Tibial artery (tissue), 4 donors: ENCODE measurements at regions not wholly inside any gene's neighbourhood (a gene's known extent, or its start where the extent isn't known, plus 50 kb on each side); places are given as distances from the start of the nearest gene placed in this dataset.

Experiments used
- DNase-seq, 2 donors: peaks; one replicate each; pipeline ENCODE4 v3.0.0-alpha.2; 2019
- H3K27ac ChIP-seq, 2 donors: fragments of 200-600 bp; sonication (generic) in 1 of 2; 1 replicate in 1 of 2; 2 replicates in 1 of 2; pipeline ENCODE4 v1.5.1; 2018 to 2019; ENCODE audit warnings: mild to moderate bottlenecking in 1 of 2
- H3K27me3 ChIP-seq, 2 donors: fragments of 200-600 bp; sonication (generic) in 1 of 2; one replicate each; pipeline versions ENCODE4 v1.5.1 to v1.6.0; 2016 to 2019
- H3K36me3 ChIP-seq, 3 donors: fragments of 200-600 bp; sonication (generic) in 2 of 3; one replicate each; pipeline ENCODE4 v1.5.1; 2016 to 2019; ENCODE audit warnings: mild to moderate bottlenecking in 2 of 3
- H3K4me1 ChIP-seq, 4 donors: fragments of 200-600 bp; sonication (generic) in 2 of 4; 1 replicate in 3 of 4; 2 replicates in 1 of 4; pipeline ENCODE4 v1.5.1; 2016 to 2019
- H3K4me3 ChIP-seq, 2 donors: fragments of 200-600 bp; sonication (generic) in 1 of 2; 1 replicate in 1 of 2; 2 replicates in 1 of 2; pipeline ENCODE4 v1.5.1; 2018 to 2019; ENCODE audit warnings: mild to moderate bottlenecking in 2 of 2
- H3K9me3 ChIP-seq, 3 donors: fragments of 200-600 bp; sonication (generic) in 1 of 3; one replicate each; pipeline ENCODE4 v1.5.1; 2016 to 2019
- CTCF ChIP-seq, 2 experiments: fragments of 200-600 bp in 1 of 2; fragments of 450-650 bp in 1 of 2; IDR thresholded peaks; one replicate each; pipeline ENCODE4 v1.5.1; 2017 to 2019; ENCODE audit warnings: antibody characterized with exemption in 2 of 2, mild to moderate bottlenecking in 1 of 2, moderate library complexity in 1 of 2
- intact Hi-C: fragments of 100-400 bp; cut with DNase I; formaldehyde crosslinking; loops from one replicate; pipeline ENCODE4 v1.15.0; 2023; ENCODE audit warnings: low total_unique reads

- no peaks in the 10 kb centered on the region for H3K36me3 ChIP-seq
- no peaks in the 10 kb centered on the region for H3K27me3 ChIP-seq
- DNase-seq = peak; percentile 45 to 76
- H3K9me3 ChIP-seq = no peaks in the 10 kb centered on the region
- peak overlapping the region; percentile 40 to 50 for H3K27ac ChIP-seq
- intact Hi-C loops = no loop called here
- TF ChIP-seq CTCF (IDR thresholded peaks at IDR 0.05) = peak in 1 of 2 experiments; percentile 16
- H3K4me3 ChIP-seq = no peak overlapping the region
- peaks cover 0 to 40% (median 13%) of the 10 kb centered on the region in 4 donors for H3K4me1 ChIP-seq
Observed at GRCh38 chr4:138595731-138596460, 353.7 kb upstream of the SLC7A11 start.

- H3K9me3 ChIP-seq = no peaks in the 10 kb centered on the region
- no peak overlapping the region for H3K4me3 ChIP-seq
- TF ChIP-seq CTCF (IDR thresholded peaks at IDR 0.05) = no peak
- H3K36me3 ChIP-seq = no peaks in the 10 kb centered on the region
- no peak for DNase-seq
- H3K4me1 ChIP-seq = peaks cover 0 to 40% (median 13%) of the 10 kb centered on the region in 4 donors
- H3K27me3 ChIP-seq = no peaks in the 10 kb centered on the region
- peak overlapping the region in 1 of 2 donors; percentile 3 for H3K27ac ChIP-seq
- intact Hi-C loops = no loop called here
Observed at GRCh38 chr4:138595171-138595570, 353.0 kb upstream of the SLC7A11 start.

- Histone ChIP-seq H3K9me3 (no peaks in the 10 kb centered on the region), H3K27me3 (no peaks in the 10 kb centered on the region), H3K4me3 (no peak overlapping the region), H3K27ac (no peak overlapping the region), H3K4me1 (peaks cover 0 to 30% (median 11%) of the 10 kb centered on the region in 4 donors), H3K36me3 (no peaks in the 10 kb centered on the region)
- TF ChIP-seq CTCF (IDR thresholded peaks at IDR 0.05) = no peak
- no peak for DNase-seq
- intact Hi-C loops = no loop called here
Observed at GRCh38 chr4:138592796-138593195, 350.6 kb upstream of the SLC7A11 start.

- Histone ChIP-seq H3K4me3 (no peak overlapping the region), H3K4me1 (peaks cover 0 to 20% (median 9%) of the 10 kb centered on the region in 4 donors), H3K27me3 (no peaks in the 10 kb centered on the region), H3K9me3 (no peaks in the 10 kb centered on the region), H3K36me3 (no peaks in the 10 kb centered on the region), H3K27ac (no peak overlapping the region)
- no peak for DNase-seq
- TF ChIP-seq CTCF (IDR thresholded peaks at IDR 0.05) = no peak
- intact Hi-C loops = no loop called here
Observed at GRCh38 chr4:138591808-138592207, 349.7 kb upstream of the SLC7A11 start.

- Histone ChIP-seq H3K4me1 (no peaks in the 10 kb centered on the region), H3K4me3 (no peak overlapping the region), H3K9me3 (no peaks in the 10 kb centered on the region), H3K27me3 (no peaks in the 10 kb centered on the region), H3K36me3 (no peaks in the 10 kb centered on the region), H3K27ac (no peak overlapping the region)
- intact Hi-C loops = no loop called here
- TF ChIP-seq CTCF (IDR thresholded peaks at IDR 0.05) = no peak
- DNase-seq = no peak
Observed at GRCh38 chr4:138588501-138588900, 346.4 kb upstream of the SLC7A11 start.
